MM.1S (cell line): ENCODE measurements at regions not wholly inside any gene's neighbourhood (a gene's known extent, or its start where the extent isn't known, plus 50 kb on each side); places are given as distances from the start of the nearest gene placed in this dataset.

Experiments
- DNase-seq: peaks from one replicate; pipeline ENCODE4 v3.0.0-alpha.2; 2015
- H2AFZ ChIP-seq: fragments of 300-600 bp; sonication (generic); 2 replicates; pipeline ENCODE4 v1.6.0; 2016; ENCODE audit warnings: antibody characterized with exemption, low read length
- H3F3A ChIP-seq: fragments of 300-600 bp; sonication (generic); 2 replicates; pipeline ENCODE4 v1.6.1; 2016; ENCODE audit warnings: mild to moderate bottlenecking, antibody characterized with exemption, low read length, moderate library complexity, mixed read lengths; ENCODE audit not compliant: insufficient read depth
- H3K27ac ChIP-seq: fragments of 300-600 bp; sonication (generic); 2 replicates; pipeline ENCODE4 v1.5.1; 2016; ENCODE audit warnings: mild to moderate bottlenecking, low read length
- H3K27me3 ChIP-seq: fragments of 300-600 bp; sonication (generic); replicated peaks from 2 replicates; pipeline ENCODE4 v1.6.0; 2016; ENCODE audit warnings: low read length; ENCODE audit not compliant: insufficient read depth
- H3K36me3 ChIP-seq: fragments of 300-600 bp; sonication (generic); replicated peaks from 2 replicates; pipeline ENCODE4 v1.6.1; 2016; ENCODE audit warnings: mild to moderate bottlenecking, low read length, mixed read lengths; ENCODE audit not compliant: insufficient read depth
- H3K4me1 ChIP-seq: fragments of 300-600 bp; sonication (generic); 2 replicates; pipeline ENCODE4 v1.6.1; 2016; ENCODE audit warnings: low read length, mixed read lengths
- H3K4me2 ChIP-seq: fragments of 300-600 bp; sonication (generic); 2 replicates; pipeline ENCODE4 v1.6.0; 2016; ENCODE audit warnings: low read depth, low read length
- H3K4me3 ChIP-seq: fragments of 300-600 bp; sonication (generic); 2 replicates; pipeline ENCODE4 v1.5.1; 2016; ENCODE audit warnings: low read length, mixed read lengths
- H3K79me2 ChIP-seq: fragments of 300-600 bp; sonication (generic); 2 replicates; pipeline ENCODE4 v1.6.1; 2016; ENCODE audit warnings: mixed run types, low read length, mixed read lengths
- H3K9ac ChIP-seq: fragments of 300-600 bp; sonication (generic); 2 replicates; pipeline ENCODE4 v1.6.1; 2016; ENCODE audit warnings: low read length, mixed read lengths
- H3K9me2 ChIP-seq: fragments of 300-600 bp; sonication (generic); replicated peaks from 2 replicates; pipeline ENCODE4 v1.6.1; 2016; ENCODE audit warnings: mild to moderate bottlenecking, low read length, mixed read lengths; ENCODE audit not compliant: insufficient read depth
- H3K9me3 ChIP-seq: fragments of 300-600 bp; sonication (generic); replicated peaks from 2 replicates; pipeline ENCODE4 v1.6.1; 2016; ENCODE audit warnings: mild to moderate bottlenecking, low read length, mixed read lengths; ENCODE audit not compliant: insufficient read depth
- H4K20me1 ChIP-seq: fragments of 300-600 bp; sonication (generic); 2 replicates; pipeline ENCODE4 v1.6.1; 2016; ENCODE audit warnings: mild to moderate bottlenecking, low read length, moderate library complexity, mixed read lengths; ENCODE audit not compliant: insufficient read depth
- EZH2 ChIP-seq: fragments of 300-600 bp; sonication (generic); optimal IDR thresholded peaks from 2 replicates; pipeline ENCODE3; 2017; ENCODE audit warnings: low read depth, mild to moderate bottlenecking, antibody characterized with exemption, low read length, mixed read lengths
- EZH2phosphoT487 ChIP-seq: fragments of 300-600 bp; sonication (generic); IDR thresholded peaks from 2 replicates; pipeline ENCODE4 v1.6.1; 2018; ENCODE audit warnings: antibody characterized with exemption, low read length
- TF ChIP-seq, protein P1 (sequence below): fragments of 300-600 bp; sonication (generic); IDR thresholded peaks from 2 replicates; pipeline ENCODE4 v1.5.1; 2016; ENCODE audit warnings: antibody characterized with exemption, low read length, mixed read lengths

DNA sequence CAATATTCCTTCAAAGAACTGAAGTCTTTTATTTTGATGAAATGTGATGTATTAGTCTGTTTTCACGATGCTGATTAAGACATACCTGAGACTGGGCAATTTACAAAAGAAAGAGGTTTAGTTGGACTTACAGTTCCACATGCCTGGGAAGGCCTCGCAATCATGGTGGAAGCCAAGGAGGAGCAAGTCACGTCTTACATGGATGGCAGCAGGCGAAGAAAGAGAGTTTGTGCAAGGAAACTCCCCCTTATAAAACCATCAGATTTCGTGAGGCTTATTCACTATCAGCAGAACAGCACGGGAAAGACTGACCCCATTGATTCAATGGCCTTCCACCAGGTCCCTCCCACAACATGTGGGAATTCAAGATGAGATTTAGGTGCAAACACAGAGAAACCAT, 750.3 kb upstream of the KCND2 start:
- no peak overlapping the region for H2AFZ ChIP-seq
- H3K9me3 ChIP-seq = no peaks in the 10 kb centered on the region
- H3K4me3 ChIP-seq = no peak overlapping the region

DNA sequence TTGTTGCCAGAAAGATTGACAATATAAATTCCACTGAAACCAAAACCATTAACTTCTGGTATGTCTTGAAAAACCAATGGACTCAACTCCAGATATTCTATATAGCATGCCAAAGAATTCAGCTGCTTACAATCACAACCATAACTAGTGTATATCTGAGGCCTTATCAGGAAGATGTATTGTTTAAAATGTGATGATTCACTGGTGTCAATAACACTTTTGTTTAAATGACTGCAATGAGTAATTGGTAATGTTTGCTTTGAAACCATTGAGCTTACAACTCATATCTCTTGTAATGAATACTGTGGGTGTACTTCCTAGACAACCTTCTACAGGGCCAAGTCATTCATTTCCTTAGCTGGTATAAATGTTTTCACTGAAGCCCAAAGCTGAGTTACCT, 727.9 kb upstream of the KCND2 start:
- Histone ChIP-seq H4K20me1 (no peaks in the 10 kb centered on the region), H3K9me3 (no peaks in the 10 kb centered on the region), H2AFZ (no peak overlapping the region), H3K79me2 (no peaks in the 10 kb centered on the region), H3F3A (no peaks in the 10 kb centered on the region), H3K4me2 (no peak overlapping the region), H3K9ac (no peak overlapping the region), H3K36me3 (no peaks in the 10 kb centered on the region), H3K27ac (no peak overlapping the region), H3K9me2 (no peaks in the 10 kb centered on the region), H3K4me1 (no peaks in the 10 kb centered on the region), H3K27me3 (no peaks in the 10 kb centered on the region), H3K4me3 (no peak overlapping the region)
- TF ChIP-seq EZH2phosphoT487 = no peak
- TF ChIP-seq EZH2 = no peak
- TF ChIP-seq, protein P1, sequence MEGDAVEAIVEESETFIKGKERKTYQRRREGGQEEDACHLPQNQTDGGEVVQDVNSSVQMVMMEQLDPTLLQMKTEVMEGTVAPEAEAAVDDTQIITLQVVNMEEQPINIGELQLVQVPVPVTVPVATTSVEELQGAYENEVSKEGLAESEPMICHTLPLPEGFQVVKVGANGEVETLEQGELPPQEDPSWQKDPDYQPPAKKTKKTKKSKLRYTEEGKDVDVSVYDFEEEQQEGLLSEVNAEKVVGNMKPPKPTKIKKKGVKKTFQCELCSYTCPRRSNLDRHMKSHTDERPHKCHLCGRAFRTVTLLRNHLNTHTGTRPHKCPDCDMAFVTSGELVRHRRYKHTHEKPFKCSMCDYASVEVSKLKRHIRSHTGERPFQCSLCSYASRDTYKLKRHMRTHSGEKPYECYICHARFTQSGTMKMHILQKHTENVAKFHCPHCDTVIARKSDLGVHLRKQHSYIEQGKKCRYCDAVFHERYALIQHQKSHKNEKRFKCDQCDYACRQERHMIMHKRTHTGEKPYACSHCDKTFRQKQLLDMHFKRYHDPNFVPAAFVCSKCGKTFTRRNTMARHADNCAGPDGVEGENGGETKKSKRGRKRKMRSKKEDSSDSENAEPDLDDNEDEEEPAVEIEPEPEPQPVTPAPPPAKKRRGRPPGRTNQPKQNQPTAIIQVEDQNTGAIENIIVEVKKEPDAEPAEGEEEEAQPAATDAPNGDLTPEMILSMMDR = no peak
- no peak for DNase-seq

More for the DNA sequence above, 750.3 kb upstream of the KCND2 start:
- Histone ChIP-seq H3K4me1 (no peaks in the 10 kb centered on the region), H3K27ac (no peak overlapping the region), H4K20me1 (no peaks in the 10 kb centered on the region), H3F3A (no peaks in the 10 kb centered on the region), H3K9me2 (no peaks in the 10 kb centered on the region), H3K4me2 (no peak overlapping the region), H3K79me2 (no peaks in the 10 kb centered on the region), H3K27me3 (no peaks in the 10 kb centered on the region), H3K36me3 (no peaks in the 10 kb centered on the region), H3K9ac (no peak overlapping the region)
- no peak for DNase-seq
- TF ChIP-seq EZH2phosphoT487 = no peak
- TF ChIP-seq, protein P1 = no peak
- no peak for TF ChIP-seq EZH2

DNA sequence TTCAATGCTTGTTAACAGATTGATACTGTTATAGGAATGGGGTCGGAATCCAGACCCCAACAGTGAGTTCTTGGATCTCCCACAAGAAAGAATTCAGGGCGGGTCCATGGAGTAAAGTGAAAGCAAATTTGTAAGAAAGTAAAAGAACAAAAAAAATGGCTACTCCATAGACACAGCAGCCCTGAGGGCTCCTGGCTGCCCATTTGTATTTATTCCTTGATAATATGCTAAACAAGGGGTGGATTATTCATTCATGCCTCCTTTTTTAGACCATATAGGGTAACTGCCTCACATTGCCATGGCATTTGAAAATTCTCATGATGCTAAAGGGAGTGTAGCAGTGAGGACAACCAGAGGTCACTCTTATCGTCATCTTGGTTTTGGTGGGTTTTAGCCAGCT, 717.2 kb upstream of the KCND2 start:
- Histone ChIP-seq H3K27me3 (no peaks in the 10 kb centered on the region), H4K20me1 (no peaks in the 10 kb centered on the region), H3F3A (no peaks in the 10 kb centered on the region), H3K4me3 (no peak overlapping the region), H3K4me1 (no peaks in the 10 kb centered on the region), H3K79me2 (no peaks in the 10 kb centered on the region), H2AFZ (no peak overlapping the region), H3K9me2 (no peaks in the 10 kb centered on the region), H3K27ac (no peak overlapping the region), H3K4me2 (no peak overlapping the region), H3K9me3 (no peaks in the 10 kb centered on the region), H3K9ac (no peak overlapping the region), H3K36me3 (no peaks in the 10 kb centered on the region)
- DNase-seq = no peak
- no peak for TF ChIP-seq EZH2
- TF ChIP-seq, protein P1 = no peak
- no peak for TF ChIP-seq EZH2phosphoT487
